ENCODE measurements at regions not wholly inside any gene's neighbourhood (a gene's known extent, or its start where the extent isn't known, plus 50 kb on each side); places are given as distances from the start of the nearest gene placed in this dataset.

- TF ChIP-seq POLR2A (IDR thresholded peaks at IDR 0.05) = no peak
- TF ChIP-seq, protein P1, sequence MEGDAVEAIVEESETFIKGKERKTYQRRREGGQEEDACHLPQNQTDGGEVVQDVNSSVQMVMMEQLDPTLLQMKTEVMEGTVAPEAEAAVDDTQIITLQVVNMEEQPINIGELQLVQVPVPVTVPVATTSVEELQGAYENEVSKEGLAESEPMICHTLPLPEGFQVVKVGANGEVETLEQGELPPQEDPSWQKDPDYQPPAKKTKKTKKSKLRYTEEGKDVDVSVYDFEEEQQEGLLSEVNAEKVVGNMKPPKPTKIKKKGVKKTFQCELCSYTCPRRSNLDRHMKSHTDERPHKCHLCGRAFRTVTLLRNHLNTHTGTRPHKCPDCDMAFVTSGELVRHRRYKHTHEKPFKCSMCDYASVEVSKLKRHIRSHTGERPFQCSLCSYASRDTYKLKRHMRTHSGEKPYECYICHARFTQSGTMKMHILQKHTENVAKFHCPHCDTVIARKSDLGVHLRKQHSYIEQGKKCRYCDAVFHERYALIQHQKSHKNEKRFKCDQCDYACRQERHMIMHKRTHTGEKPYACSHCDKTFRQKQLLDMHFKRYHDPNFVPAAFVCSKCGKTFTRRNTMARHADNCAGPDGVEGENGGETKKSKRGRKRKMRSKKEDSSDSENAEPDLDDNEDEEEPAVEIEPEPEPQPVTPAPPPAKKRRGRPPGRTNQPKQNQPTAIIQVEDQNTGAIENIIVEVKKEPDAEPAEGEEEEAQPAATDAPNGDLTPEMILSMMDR (IDR thresholded peaks at IDR 0.05) = no peak
These were observed 353.5 kb downstream of the TCERG1L start for GRCh38 chr10:130958003-130958402.

Measured in right lobe of liver (tissue), 4 donors.